ENCODE measurements at regions not wholly inside any gene's neighbourhood (a gene's known extent, or its start where the extent isn't known, plus 50 kb on each side); places are given as distances from the start of the nearest gene placed in this dataset.

DNA sequence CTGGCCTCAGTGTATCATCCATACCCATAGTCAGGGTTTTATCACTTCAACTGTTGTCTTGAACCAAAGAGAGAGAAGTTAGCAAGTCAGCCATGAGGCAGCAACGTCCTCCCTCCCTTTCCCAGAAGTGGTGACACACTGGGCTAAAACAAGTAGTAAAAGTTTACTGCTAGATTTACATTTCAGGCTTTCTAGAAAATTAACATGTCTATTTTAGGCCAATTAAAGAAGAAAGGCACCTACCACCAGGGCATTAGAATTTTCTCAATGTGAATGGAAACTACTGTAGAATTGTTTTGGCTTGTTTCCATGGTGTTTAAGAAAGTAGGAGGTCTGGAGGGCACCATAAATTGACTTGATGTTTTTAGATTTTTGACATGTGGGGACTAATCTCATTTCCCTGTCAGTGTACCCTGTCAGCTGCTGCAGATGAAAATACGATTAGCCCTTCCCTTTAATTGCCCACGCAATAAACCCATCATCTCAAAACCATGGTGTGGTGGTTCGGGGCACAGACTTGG lies 121.8 kb upstream of the ELL2 start:
- DNase-seq: no peak
- H3K4me1 Mint-ChIP-seq: no peaks in the 10 kb centered on the region
- no peak for ATAC-seq
- Histone ChIP-seq H3K4me3 (ENCODE audit: low read length) (no peak overlapping the region), H3K27ac (ENCODE audit: low read length) (no peak overlapping the region), H3K36me3 (ENCODE audit: control insufficient read depth, insufficient read depth, low read length) (no peaks in the 10 kb centered on the region), H3K9me3 (ENCODE audit: control insufficient read depth, insufficient read depth, low read length) (no peaks in the 10 kb centered on the region), H3K4me1 (ENCODE audit: control insufficient read depth, insufficient read depth, low read length) (no peaks in the 10 kb centered on the region), H3K27me3 (ENCODE audit: control insufficient read depth, insufficient read depth, low read length) (no peaks in the 10 kb centered on the region)
- no peaks in the 10 kb centered on the region for H3K36me3 Mint-ChIP-seq
- H3K27me3 Mint-ChIP-seq (ENCODE audit: low read depth in 2 of 2): peaks cover 16 to 43% of the 10 kb centered on the region in 2 donors
- no peak overlapping the region for H3K4me3 Mint-ChIP-seq
- H3K9me3 Mint-ChIP-seq: no peaks in the 10 kb centered on the region
- H3K27ac Mint-ChIP-seq: no peak overlapping the region
- no peak for TF ChIP-seq CTCF (IDR thresholded peaks at IDR 0.05)
- intact Hi-C loops (cut with micrococcal nuclease): no loop called here
- WGBS (ENCODE audit: insufficient coverage): 34% methylated on average over 4 of the region's 4 CpGs

GRCh38 chr5:96081276-96081858 lies 119.7 kb upstream of the ELL2 start:
- ATAC-seq: no peak
- peaks cover 19 to 34% of the 10 kb centered on the region in 2 donors for H3K27me3 Mint-ChIP-seq (ENCODE audit: low read depth in 2 of 2)
- Histone ChIP-seq H3K4me1 (ENCODE audit: control insufficient read depth, insufficient read depth, low read length) (no peaks in the 10 kb centered on the region), H3K27me3 (ENCODE audit: control insufficient read depth, insufficient read depth, low read length) (no peaks in the 10 kb centered on the region), H3K36me3 (ENCODE audit: control insufficient read depth, insufficient read depth, low read length) (no peaks in the 10 kb centered on the region), H3K4me3 (ENCODE audit: low read length) (no peak overlapping the region), H3K9me3 (ENCODE audit: control insufficient read depth, insufficient read depth, low read length) (no peaks in the 10 kb centered on the region), H3K27ac (ENCODE audit: low read length) (no peak overlapping the region)
- no peak for DNase-seq
- H3K4me3 Mint-ChIP-seq: no peak overlapping the region
- TF ChIP-seq CTCF (IDR thresholded peaks at IDR 0.05): no peak
- H3K36me3 Mint-ChIP-seq: no peaks in the 10 kb centered on the region
- no peaks in the 10 kb centered on the region for H3K9me3 Mint-ChIP-seq
- no peaks in the 10 kb centered on the region for H3K4me1 Mint-ChIP-seq
- intact Hi-C loops (cut with micrococcal nuclease): no loop called here
- WGBS (ENCODE audit: insufficient coverage): 48% methylated on average over 2 of the region's 2 CpGs
- no peak overlapping the region for H3K27ac Mint-ChIP-seq

GRCh38 chr5:96080557-96080956 lies 118.9 kb upstream of the ELL2 start:
- intact Hi-C loops (cut with micrococcal nuclease): no loop called here
- Histone ChIP-seq H3K27me3 (ENCODE audit: control insufficient read depth, insufficient read depth, low read length) (no peaks in the 10 kb centered on the region), H3K27ac (ENCODE audit: low read length) (no peak overlapping the region), H3K36me3 (ENCODE audit: control insufficient read depth, insufficient read depth, low read length) (no peaks in the 10 kb centered on the region), H3K4me3 (ENCODE audit: low read length) (no peak overlapping the region), H3K4me1 (ENCODE audit: control insufficient read depth, insufficient read depth, low read length) (no peaks in the 10 kb centered on the region), H3K9me3 (ENCODE audit: control insufficient read depth, insufficient read depth, low read length) (no peaks in the 10 kb centered on the region)
- no peaks in the 10 kb centered on the region for H3K36me3 Mint-ChIP-seq
- H3K9me3 Mint-ChIP-seq: no peaks in the 10 kb centered on the region
- TF ChIP-seq CTCF (IDR thresholded peaks at IDR 0.05): no peak
- H3K27me3 Mint-ChIP-seq (ENCODE audit: low read depth in 2 of 2): peaks cover 19 to 34% of the 10 kb centered on the region in 2 donors
- H3K4me3 Mint-ChIP-seq: no peak overlapping the region
- H3K27ac Mint-ChIP-seq: no peak overlapping the region
- H3K4me1 Mint-ChIP-seq: no peaks in the 10 kb centered on the region
- ATAC-seq (no peak), DNase-seq (no peak)

DNA sequence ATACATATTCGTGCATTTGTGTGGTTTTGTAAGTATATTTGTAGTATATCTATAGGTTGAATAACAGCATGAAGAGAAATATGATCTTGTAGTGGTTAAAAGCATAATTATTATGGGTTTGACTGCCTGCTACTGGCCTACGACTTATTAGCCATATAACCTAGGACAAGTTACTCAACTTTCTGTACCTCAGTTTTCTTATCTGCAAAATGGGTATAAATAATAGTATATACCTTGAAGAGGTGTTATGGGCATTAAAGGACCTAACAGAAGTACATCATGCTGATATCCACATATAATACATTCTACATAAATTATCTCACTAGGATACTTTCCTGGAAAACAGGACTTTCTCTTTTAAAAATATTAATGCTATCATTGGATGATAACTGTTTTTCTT lies 118.3 kb upstream of the ELL2 start:
- no peaks in the 10 kb centered on the region for H3K9me3 ChIP-seq (ENCODE audit: control insufficient read depth, insufficient read depth, low read length)
- no peaks in the 10 kb centered on the region for H3K4me1 ChIP-seq (ENCODE audit: control insufficient read depth, insufficient read depth, low read length)
- H3K4me1 Mint-ChIP-seq: no peaks in the 10 kb centered on the region
- no peaks in the 10 kb centered on the region for H3K36me3 ChIP-seq (ENCODE audit: control insufficient read depth, insufficient read depth, low read length)
- peaks cover 19 to 32% of the 10 kb centered on the region in 2 donors for H3K27me3 Mint-ChIP-seq (ENCODE audit: low read depth in 2 of 2)
- no peak overlapping the region for H3K4me3 Mint-ChIP-seq
- no peak for TF ChIP-seq CTCF (IDR thresholded peaks at IDR 0.05)
- no peak overlapping the region for H3K27ac Mint-ChIP-seq
- no peaks in the 10 kb centered on the region for H3K9me3 Mint-ChIP-seq
- H3K36me3 Mint-ChIP-seq: no peaks in the 10 kb centered on the region
- no peak for ATAC-seq
- no peak for DNase-seq
- intact Hi-C loops (cut with micrococcal nuclease): no loop called here
- WGBS (ENCODE audit: insufficient coverage): no CpG with 5 or more reads among the region's 2 CpGs
- no peaks in the 10 kb centered on the region for H3K27me3 ChIP-seq (ENCODE audit: control insufficient read depth, insufficient read depth, low read length)
- no peak overlapping the region for H3K4me3 ChIP-seq (ENCODE audit: low read length)
- H3K27ac ChIP-seq (ENCODE audit: low read length): no peak overlapping the region

Measured in natural killer cell (primary cell).